HG03432 (cell line): ENCODE measurements at regions not wholly inside any gene's neighbourhood (a gene's known extent, or its start where the extent isn't known, plus 50 kb on each side); places are given as distances from the start of the nearest gene placed in this dataset.
"Not testable (repeated sequence)": the region's sequence is repeated elsewhere in the genome, so short reads cannot be mapped to it uniquely, and the experiment has no call there.

Experiments
- ATAC-seq: cut with Tn5 transposase; IDR thresholded peaks from one replicate; pipeline ENCODE4 v1.9.1; 2021; ENCODE audit warnings: mild to moderate bottlenecking, moderate library complexity; ENCODE audit not compliant: unreplicated experiment

DNA sequence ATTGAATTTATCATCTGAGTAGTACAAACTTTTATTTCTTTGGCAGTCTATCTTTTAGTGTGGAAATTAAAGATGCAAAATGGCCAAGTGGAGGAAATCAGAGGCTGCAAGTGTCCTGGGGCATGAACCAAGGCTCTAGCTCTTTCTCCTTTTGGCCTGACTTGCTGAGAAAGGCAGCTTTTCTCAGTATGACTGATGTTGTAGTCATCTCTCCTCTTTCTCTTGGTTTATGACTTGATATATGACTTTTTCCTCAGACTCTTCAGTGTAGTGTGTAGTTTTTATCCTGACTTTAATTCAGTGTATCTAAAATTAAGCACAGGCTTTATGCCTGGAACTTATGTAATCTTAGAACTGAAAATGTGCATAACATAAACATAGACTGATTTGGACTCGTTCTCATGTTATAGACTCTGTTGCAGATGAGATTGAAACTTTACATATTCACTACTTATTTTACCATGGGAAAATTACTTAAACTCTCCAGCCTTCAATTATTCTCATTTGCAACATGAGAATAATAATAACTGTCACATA, 65.7 kb downstream of the SLITRK5 start:
- no peak for ATAC-seq

DNA sequence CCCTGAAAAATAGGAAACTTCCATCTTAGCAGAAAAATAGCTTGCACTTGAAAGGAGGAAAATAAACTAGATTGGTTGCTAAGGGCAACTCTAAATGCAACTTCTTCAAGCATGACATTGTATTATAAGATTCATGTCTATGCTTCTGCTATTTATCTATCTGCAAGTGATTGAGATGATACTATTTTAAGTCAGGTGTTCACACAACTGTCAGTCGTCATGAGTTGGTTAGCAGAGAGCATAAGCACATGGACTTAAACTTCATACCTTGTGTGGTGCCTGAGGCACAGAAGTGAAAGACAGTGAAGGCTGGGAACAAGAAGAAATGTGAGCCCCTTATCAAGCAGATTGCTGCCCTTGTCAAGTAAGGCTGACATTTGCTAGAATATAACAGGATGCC, 82.9 kb downstream of the SLITRK5 start:
- no peak for ATAC-seq

DNA sequence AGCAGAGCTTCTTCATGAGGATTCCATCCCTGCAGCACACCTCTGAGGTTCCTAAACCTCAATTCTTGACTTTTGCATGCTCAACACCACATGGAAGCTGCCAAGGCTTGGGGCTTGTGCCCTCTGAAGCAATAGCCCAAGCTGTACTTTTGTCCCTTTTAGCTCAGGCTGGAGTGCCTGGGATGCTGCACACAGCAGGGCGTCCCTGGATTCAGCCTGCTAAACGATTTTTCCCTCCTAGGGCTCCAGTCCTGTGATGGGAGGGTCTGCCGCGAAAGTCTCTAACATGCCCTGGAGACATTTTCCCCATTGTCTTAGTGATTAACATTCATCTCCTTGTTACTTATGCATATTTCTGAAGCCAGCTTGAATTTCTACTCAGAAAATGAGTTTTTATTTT, 98.3 kb downstream of the SLITRK5 start:
- no peak for ATAC-seq

DNA sequence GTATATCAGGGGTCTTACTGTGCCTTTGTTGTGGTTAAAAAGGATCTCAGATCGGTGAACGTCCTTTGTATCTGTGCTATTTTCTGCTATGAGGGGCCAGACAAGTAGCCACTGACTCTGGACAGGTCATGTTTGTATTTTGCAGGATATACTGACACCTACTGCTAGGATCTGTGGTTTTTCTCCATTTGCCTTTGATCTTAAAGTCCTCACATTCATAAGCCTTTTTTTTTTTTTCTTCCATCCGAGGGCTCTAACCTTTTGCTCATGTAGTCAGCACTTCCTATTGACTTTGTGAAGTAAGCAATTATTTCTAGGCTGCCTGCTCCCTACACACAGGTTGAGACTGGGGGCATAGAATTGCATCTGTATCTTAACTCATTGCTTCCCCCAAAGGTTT, 106.2 kb downstream of the SLITRK5 start:
- ATAC-seq = no peak

DNA sequence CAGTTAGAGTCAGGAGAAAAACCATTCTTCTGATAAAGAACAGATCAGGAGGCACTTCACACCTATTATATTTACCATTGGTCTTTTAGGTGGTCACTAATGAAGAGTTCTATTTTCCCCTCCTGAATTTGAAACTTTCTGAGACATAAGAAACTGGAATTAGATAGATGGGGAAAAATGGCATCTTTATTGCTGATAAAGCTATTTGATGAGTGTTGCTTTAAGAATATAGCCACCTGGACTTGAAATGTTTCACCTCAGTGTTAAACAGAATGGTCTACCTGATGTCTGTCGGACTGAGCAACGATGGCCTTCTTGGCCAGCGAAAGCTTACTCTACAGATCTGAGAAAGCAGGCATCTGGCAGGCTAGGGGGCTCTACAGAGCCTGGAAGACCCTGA, 107.0 kb downstream of the SLITRK5 start:
- no peak for ATAC-seq

DNA sequence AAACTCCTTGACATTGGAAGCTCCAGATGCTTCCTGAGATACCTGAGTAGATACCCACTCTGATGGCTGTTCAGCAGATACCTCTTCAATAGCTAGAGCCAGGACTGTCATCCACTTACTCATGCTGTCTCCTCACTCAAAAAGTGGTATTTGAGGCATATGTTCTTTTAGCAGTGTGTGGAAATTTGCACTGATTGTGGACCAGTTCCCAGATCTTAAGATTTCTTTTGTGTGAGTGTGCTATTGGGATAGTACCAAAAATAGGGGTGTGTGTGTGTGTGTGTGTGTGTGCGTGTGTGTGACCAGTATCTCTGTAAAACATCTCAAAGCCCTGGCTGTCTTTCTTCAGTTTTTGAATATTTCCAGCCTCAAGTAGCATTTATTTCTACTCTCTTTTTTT, 108.3 kb downstream of the SLITRK5 start:
- no peak for ATAC-seq

DNA sequence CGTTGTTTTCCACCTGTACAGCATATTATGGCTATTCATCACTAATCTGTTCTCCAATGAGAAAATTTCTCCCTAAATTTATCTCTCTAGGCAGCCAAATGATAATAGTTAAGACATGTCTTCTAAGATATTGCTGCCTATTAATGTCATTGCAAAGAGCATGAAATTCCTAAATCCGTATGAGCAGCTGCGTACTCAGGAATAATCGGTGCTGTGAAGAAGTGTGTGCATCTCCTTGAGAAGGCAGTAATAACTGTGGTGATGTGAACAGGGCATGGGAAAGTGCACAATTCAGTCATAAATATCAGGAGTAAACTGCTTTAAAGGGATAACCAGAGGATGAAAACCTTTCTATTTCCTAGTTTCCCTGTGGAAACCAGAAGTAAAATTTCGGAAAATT, 112.2 kb downstream of the SLITRK5 start:
- no peak for ATAC-seq

DNA sequence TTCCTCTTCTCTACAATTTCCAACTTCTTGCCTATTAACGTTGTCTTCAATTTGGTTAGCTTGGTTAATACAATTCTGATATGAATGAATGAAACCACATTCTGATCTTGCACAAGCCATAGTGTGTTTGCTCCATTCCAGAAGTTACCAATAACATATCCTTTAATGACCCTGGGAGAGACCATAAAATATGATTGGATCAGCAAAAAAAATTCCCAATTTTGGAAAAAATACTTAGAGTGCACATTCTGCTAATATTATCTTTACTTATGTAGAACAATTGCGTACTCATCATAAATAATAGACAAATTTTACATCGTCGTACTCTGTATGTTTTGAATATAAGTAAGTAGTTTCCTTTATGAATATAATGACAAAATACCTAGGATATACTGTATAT, 117.2 kb downstream of the SLITRK5 start:
- no peak for ATAC-seq

DNA sequence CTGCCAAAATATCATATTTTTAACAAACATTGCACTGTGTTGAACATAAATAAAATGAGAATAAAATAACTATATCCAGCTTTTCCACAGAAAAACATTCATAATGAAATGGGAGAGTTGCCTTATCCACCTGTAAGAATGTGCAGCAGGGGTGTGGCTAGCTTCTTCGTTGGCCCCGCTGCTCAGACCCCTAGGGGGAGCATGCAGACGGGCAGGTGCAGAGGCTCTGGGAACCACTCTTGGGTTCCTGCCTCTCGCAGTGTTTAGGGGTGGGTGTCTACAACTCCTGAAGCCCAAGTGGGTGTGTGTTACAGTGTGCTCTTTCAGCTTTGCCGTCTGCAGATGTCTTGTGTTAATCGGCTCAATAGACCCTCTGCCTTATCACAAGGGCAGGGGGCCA, 121.7 kb downstream of the SLITRK5 start:
- no peak for ATAC-seq

DNA sequence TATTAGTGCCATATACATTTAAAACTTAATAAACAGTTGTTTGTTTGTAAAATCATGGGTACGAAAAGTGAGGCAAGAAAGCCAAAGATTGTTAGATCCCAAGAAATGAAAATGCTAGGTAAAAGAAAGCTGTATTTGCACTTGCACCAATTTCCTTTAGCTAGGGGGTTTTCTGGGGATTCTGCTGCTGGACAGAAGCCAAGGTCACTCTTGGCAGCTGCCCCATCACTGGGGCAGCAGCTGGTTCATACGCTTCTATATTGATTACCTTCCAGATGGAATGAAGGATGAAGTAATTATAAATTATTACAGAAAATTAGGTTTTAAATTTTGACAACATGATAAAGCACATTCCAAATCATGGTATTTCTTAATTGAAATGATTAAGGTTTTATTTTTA, 127.4 kb downstream of the SLITRK5 start:
- ATAC-seq = no peak

DNA sequence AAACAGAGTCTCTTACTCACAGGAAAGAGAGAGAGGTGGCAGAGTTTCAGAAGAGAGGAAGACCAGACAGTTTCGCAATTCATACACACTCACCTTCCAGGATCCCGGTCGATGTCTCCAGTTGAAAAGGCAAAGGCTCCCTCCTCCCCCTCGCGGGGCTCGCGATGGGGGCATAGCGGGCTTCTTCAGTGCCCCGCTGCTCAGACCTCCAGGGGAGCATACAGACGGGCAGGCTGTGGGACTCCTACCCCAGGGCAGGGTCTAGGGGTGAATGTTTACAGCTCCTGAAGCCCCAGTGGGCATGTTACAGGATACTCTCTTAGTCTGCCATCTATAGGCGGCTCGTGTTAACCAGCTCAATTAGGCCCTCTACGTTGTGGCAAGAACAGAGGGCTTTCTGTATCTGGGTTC, 139.2 kb downstream of the SLITRK5 start:
- no peak for ATAC-seq

DNA sequence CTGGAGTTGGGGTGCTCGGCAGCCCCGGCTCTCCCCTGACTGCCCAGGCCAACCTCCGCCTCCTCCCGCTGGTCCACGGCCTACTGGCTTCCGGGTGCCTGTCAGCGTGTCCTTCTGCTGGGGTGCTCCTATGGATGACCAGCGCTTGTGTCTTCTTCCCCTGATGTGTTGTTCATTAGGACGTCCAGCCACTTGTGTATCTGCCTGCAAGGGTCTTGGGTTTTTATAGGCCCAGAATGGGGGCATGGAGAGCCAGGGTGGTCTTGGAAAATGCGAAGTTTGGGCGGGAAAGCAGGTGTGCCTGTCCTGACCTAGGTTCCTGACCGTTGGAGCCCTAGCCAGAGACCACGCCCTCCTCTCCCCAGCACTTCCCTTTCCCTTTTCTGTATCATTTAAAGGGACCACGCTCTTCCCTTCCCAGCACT, 139.8 kb downstream of the SLITRK5 start:
- ATAC-seq = no peak

DNA sequence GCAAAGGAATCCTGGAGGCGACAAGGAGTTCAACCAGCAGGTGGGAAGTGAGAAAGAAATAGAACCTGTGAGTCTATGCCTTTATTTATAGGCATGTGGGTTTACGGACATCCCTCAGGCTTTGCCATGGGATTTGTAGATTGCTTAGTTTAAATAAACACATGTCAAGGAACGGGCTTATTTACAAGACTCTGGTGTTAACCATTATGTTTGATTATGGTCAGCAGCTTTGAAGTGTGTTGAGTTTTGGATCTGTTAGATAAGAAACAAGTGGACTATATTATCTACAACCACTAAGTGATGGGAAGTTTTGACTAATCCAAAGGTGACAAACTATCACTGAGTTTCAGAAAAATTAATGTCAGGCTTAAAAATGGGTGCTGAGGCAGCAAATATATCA, 143.2 kb downstream of the SLITRK5 start:
- ATAC-seq = no peak

DNA sequence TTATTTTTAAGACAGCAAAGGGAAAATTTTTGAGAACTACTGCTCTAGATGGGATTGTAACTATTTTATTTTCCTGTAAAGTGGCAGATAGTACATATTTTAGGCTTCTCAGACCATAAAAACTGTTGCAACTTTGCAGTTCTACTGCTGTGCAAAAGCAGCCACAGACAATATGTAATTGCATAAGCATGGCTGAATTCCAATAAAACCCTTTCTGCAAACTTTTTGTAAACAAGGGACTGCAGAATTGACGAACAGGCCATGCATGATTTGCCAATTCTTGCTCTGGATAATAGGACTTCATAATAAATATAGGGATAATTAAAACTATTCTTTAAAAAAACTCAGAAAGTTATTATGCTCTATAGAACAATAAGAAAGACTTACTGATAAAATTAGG, 149.1 kb downstream of the SLITRK5 start:
- no peak for ATAC-seq

DNA sequence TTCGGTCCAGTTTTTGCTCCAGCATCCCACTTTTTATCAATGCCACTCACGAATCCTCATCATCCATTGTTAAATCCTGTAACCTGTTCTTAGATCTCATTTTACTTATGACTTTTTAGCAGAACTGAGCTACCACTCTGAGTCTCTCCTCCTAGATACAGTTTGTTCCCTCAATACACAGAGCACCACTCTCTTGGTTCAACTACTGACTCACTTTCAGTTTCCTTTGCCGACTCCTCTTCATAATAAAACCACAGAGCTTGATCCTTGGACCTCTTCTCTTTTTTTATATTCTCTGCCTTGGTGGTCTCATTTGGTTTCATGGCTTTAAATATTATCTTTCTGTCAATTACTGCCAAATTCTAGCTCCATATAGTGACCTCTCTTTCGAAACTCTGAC, 150.3 kb downstream of the SLITRK5 start:
- ATAC-seq = peak; percentile 49

DNA sequence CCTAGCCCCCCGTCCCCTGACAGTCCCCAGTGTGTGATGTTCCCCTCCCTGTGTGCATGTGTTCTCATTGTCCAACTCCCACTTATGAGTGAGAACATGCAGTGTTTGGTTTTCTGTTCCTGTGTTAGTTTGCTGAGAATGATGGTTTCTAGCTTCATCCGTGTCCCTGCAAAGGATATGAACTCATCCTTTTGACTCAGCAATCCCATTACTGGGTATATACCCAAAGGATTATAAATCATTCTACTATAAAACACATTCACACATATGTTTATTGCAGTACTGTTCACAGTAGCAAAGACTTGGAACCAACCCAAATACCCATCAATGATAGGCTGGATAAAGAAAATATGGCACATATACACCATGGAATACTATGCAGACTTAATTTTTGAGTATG, 155.1 kb downstream of the SLITRK5 start:
- ATAC-seq = not testable (repeated sequence)

DNA sequence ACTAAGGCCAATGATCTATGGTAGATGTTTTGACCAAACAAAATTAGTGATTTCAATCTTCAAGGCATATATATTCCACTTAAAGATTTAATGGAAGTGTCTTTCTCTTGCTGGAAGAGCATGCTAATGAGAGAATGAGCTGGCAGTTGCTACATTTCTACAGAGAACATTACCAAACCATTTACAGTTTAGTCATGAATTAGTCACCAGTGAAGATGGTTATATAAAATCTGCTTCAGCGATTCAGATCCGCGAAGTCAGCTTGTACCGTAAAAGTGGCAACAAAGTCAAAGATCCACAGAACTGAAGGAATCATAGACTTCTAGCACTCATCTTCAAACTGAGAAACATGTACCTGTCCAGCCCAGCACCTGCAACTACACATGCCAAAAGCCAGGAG, 156.3 kb downstream of the SLITRK5 start:
- no peak for ATAC-seq

DNA sequence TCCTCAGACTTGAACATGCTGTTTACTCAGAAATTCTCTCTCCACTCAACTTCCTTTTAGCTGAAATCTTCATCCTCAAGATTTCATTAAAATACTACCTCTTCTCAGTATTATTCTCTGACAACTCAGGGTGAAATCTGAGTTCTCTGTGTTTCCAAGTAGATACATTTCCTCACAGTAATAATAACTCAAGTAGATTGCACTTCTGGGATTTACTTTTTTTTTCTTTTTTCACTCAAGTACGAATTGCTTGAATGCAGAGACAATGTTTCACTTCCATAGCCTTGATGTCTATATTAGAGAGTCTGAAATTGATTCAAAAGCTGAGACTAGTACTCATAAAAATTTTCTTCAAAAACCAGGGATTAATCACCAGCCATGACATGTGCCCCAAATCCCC, 166.4 kb downstream of the SLITRK5 start:
- no peak for ATAC-seq

DNA sequence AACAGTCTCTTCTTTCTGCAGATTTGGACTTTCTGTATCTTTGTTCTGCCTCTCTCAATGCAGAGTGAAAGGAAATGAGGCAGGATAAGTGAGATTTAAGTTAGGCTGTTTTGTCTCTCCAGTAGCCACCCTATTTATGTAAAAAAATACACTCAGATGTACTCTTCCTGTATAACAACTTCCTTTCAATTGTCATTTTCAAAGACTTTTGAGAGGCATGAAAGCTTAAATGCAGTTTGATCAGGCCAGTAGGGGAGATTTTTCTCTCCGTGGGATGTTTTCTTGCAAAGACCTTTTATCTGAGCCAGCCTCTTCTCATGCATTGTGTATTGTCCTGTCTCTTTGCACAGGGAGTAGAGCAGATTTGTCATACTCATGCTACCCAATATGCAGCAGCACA, 166.8 kb downstream of the SLITRK5 start:
- ATAC-seq = no peak

DNA sequence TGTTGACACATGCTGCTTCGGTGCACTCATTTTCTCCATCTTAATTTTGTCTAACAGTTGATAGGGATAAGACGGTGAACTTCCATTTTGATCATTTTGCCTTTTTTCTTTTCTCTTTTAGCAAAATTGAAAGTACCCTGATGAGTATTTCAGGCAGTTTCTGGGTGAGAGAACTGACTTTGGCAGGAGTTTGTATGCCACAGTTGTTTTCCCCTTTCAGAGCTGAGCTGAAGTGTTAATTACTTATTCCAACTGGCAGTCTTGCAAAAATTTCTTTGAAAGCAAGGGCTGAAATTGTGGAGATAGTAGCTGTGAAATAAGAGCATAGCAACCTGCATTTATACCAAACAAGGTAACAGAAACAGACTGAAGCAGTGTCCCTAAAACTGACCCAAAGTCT, 180.2 kb downstream of the SLITRK5 start:
- no peak for ATAC-seq

DNA sequence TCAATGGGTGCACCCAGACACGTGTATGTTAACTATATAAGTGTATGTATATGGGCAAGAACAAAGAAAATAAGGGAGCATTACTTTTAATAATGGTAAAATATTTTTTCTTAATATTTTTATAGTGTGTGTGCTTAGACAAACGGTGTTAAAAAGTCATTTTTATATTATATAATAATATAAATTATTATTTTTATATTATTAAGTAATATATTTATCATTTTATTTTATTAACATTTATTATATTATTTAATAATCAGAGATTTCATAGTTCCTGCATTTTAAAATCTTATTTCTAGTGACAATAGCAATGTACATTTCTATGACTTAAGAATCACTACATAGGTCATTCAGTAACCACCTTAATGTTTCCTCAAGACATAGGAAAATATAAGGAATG, 184.4 kb downstream of the SLITRK5 start:
- no peak for ATAC-seq

DNA sequence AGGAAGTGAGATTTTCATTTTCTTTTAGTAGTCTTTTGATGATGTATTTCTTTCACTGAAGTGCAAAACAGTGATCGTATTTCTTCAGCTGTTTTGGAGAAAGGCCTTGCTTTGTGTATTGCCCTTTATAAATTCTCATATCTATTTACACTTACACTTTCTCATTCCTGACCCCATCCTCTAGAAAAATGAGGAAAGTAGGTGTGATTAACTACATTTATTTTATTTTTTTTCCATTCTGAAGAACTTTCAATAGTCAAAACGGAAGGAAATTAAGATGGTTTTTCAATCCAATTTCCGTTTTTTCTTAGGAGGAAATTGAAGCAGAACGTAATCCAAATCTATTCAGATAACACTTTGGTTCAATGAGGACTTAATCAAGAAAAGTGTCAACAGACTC, 188.1 kb downstream of the SLITRK5 start:
- no peak for ATAC-seq

DNA sequence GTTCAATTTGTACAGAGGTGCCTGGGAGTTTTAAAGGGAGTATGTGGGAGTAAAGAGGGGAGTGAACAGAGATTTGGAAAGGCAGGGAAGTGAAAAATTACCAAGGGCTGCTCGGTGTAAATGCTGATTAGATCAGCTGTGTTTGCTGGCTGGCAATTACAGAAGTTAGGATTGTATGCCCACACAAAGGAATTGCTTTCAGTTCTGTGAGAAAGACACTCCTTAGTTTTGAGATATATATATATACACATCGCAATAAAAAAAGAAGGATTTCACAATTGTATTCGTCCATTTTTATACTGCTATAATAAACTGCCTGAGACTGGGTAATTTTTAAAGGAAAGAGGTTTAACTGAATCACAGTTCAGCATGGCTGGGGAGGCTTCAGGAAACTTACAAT, 196.3 kb downstream of the SLITRK5 start:
- no peak for ATAC-seq

DNA sequence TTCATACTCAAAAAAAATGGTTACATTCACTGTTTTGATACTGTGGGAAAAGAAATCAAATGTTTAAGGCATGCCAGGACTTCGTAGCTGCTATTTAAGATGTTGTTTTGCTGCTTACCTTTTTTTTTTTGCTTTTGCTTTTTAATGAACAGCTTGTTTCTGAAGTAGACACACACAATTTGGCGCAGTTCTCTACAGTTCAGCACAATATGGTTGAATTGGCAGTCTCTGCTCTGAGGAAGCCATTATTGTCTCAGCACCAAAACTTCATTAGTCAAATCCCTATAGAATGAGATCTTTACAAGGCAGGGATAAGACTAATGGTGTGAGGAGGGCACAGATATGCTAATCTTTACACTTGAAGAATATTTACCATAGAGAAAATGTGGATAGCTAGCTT, 197.6 kb downstream of the SLITRK5 start:
- no peak for ATAC-seq
